ENCODE measurements at regions not wholly inside any gene's neighbourhood (a gene's known extent, or its start where the extent isn't known, plus 50 kb on each side); places are given as distances from the start of the nearest gene placed in this dataset.

DNA sequence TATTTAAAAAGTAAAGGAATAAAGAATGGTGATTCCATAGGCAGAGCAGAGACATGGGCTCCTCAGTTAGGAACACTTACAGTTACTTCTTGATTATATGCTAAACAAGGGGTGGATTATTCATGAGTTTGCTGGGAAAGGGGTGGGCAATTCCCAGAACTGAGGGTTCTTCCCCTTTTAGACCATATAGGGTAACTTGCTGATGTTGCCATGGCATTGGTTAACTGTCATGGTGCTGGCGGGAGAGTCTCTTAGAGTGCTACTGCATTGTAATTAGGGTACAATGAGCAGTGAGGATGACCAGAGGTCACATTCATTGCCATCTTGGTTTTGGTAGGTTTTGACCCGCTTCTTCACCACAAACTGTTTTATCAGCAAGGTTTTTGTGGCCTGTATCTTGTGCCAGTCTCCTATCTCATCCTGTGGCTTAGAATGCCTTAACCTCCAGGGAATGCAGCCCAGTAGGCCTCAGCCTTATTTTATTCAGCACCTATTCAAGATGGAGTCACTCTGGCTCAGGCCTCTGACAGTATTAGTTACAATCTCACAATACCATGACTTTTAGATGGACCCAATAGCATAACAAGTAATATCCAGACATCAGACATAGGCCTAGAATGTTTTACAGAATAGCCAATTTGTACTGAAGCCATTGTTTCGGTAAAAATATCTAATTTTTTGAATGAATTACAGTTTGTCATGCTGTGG, 106.8 kb downstream of the ZBTB18 start:
- DNase-seq: no peak

DNA sequence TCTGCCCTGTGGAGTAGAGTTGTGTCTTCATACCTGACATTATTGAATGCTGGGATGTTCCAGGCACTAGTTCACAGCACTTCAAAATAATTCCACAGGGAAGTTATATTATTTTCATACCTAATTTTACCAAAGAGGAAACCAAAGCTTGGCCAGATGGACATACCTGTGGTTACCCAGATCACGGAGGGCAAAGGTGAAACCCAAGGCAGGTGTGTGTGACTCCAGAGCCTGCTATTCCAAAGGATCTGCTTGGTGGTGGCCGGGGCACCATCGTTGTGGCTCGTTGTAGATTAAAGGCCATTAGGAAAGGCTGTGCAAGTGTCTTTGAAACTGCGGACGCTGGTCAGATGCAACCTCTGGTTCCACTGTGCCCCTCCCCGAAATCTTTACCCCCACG, 108.6 kb downstream of the ZBTB18 start:
- no peak for DNase-seq

DNA sequence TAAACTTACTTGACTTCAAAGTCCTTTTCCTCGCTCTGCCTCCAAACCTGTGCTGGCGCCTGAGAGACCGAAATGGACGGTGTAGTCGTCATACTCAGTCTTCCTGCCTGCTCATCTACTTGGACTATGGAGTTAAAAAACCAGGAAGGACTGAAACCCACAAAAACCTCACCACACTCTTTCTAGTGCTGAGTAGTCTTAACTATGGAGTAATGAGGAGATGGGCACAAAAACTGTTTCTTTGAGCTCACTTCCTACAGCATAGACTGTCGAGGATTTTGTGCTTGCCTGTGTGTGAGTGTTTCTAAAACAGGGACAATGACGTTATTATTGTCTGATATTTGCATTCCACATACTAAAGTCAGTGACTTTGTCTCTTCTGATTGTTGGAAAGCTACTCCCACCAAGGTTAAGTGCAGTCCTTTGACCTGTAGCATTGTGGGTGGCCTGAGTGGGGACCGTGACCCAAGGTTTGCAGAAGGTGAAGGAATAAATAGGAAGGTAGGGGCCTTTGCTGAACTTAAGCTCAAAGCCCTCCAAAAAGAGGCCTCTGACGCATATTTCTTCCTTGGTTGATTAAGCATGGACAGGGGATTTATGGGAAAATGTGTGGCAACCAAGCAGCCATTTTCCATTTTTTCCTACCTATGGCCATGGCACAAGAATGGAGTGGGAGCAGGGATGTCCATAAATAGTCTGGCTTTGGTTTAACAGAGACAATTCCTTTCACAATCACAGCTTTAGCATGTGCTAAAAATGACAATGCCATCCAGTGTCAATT, 109.6 kb downstream of the ZBTB18 start:
- DNase-seq: no peak

DNA sequence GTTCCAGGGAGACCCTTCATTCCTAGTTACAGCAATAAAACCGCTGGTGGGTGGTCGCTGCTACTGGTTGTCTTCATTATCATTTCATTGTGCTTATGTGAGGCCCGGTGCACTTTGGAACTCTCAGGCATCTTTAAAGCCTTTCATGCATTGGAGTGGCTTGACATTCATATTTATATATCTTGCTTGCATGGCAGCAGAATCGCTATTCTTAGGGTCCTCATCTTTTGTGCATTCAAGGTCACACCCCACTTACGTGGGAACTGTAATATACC, 110.1 kb downstream of the ZBTB18 start:
- no peak for DNase-seq

DNA sequence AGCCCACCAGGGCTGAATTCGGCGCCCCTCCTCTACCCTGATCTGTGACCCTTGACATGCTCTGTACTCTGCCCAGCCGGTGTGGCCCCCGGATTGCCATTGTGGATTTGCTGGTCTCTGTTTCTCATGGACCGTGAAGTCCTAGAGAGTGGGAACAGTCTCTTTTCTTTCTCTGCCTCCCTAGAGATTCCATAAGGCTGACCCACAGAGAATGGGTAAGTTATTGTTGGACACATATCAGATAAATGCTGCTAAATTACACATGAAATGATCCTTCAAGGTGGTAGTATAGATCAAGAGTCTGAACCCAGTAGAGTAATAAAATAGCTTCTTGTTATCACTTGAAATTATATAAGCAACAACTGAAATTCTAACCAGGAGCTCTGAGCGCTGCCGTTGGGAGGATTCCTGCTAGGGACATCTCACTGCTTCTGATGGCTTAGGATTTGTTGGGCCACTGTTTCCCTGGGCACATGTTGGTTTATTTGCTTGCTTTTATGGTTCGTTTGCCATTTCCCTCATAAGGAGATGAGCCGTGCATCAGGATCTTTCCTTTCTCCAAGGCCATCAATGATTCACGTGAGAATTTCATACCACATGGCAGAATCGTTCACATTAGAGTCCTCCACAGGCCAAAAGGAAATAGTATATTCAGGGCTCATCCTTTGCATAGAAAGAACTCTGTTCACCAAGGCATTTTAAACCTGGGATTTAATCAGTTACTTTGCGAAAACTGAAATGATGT, 111.9 kb downstream of the ZBTB18 start:
- no peak for DNase-seq

DNA sequence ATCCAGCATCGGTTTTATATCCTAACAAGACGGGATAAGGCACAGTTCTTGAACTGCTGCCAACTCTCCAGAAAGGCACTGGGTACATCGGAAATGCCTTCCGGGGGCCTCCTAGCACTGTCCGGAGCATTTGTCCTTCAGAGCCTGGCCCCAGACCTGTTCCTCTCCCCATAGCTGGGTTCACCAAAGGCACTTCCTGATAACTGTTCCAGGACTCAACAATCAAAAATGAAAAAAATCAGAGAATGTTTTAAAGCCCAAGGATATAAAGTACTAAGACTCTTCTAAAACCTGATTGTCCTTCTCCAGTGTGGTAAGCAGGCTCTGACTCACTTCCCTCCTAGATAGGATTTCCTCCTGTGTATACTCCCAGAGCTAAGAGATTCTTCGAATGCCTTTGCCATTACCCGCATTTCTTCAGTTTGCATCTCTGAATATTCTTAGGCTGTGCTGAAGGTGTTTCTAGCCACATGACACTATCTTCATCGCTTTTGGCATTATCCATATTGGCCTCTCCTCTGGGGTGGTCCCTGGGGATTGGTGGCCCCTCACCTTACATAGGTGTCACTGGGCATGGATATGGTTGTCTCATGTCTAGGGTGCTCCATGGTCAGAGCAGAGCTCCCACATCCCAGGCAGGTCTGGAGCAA, 112.9 kb downstream of the ZBTB18 start:
- DNase-seq: no peak

DNA sequence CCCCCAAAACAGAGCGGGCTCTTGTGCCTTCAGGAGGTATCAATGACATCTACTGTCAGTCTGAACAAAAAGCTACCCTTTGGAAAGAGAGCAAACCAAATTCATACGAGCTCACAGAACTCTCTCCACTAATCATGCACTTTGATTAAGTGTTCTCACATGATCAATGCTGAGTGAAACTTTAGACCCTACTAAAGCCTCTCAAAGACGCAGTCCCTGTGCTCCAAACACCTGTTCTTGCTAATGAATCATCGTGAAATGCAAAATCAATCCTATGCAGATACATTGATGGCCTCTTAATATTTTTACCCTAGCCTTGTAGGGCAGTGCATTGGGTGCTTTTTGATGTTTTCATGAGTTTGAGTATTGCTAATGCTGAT, 113.4 kb downstream of the ZBTB18 start:
- no peak for DNase-seq

DNA sequence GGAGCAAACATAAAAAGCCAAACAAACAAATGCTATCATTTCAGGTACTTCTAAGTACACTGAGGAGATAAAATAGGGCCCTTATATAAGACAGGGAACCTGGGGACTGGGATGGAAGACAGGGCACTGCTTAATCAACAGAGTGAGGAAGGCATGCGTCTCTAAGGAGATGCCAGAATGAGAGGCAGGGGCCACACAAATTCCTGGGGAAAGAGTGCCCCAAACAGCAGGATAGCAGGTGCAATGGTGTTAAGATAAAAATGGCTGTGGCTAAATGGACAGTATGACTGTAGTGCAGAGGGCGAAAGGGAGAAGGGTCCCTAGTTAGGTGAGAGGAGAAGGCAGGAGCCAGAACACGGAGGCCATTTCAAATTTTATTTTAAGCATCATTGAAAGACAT, 113.9 kb downstream of the ZBTB18 start:
- DNase-seq: no peak

DNA sequence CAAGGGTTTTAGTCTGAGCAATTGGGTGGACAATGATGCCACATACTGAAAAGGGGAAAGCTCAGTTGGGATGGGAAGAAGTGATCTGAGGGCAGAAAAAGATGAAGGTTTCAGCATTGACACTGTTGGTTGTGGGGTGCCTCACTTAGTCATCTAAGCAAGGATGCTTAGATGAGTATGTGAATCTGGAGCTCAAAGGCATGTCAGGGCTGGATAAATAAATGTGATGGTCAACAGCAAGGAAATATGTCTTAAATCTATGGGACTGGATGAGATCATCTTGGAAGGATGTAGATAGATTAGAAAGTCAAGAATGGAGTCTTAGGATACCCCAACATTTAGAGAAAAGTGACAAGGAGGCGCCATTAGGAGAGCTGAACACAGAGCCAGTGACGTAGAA, 114.6 kb downstream of the ZBTB18 start:
- DNase-seq: no peak

DNA sequence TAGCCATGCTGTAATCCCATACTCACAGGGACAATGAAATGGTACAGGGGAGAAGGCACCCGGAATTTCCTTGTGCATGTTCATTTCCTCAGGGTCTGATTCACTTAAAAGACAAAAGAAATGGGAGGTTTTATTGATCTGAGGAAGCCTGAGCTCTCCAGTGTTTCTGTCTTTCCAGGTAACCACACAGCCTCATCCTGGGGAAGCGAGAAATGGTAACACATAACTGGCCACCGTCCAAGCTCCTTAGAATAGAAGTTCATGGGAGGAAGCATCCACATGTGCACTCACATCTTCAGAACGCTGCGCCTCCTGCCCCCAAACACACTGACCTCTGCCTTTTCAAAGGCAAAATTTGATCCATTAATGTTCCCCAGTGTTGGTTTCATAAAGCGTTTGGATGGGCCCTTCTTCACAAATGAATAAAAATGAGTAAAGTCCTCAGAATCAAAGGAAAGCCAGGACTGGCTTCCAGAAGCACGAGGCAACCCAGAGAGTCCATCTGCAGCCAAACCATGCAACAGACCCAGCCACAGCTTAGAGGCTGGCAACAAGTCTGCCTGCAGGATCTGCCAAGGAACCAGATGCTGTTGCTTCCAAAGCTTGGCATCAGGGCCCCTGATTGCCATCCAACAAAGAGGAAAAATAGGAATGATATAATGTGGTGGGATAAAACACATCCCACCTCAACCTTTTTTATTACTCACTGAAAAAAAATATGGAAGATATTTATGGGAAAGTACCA, 120.3 kb downstream of the ZBTB18 start:
- DNase-seq: no peak

DNA sequence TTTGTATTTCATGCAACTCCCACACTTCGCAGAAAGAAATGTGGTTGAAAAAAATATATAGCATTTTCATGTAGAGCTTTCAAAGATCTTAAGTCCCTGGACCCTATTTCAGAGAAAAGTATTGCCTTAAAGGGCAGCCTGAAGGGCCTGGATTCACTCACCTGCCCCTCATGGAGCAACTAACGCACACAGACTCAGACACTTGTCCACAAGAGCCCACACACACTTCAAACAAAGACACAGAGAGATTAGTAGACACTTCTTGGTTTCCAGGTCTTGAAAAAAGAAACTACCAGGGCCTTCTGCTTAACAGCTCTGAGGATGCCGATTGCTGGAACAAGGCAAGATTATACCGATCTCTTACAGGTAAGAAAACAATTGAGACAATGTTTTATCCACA, 122.2 kb downstream of the ZBTB18 start:
- DNase-seq: no peak

DNA sequence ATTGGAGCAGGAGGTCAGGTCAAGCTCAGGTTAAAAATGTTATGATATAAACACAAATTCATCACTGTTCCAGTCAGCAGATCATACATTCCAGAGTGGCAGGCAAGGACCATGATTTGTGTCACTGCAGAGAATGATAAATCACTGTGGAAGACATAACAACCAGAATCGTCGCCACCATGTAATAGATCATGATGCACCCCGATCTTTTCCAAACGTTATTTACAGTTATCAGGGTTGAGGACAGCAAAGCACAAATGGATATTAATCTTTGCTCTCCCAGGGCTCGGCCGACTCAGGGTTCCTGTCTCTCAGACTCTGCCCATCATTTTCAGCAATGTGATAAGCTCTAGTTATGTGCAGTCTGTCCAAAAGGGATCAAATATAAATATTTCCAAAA, 122.7 kb downstream of the ZBTB18 start:
- no peak for DNase-seq

DNA sequence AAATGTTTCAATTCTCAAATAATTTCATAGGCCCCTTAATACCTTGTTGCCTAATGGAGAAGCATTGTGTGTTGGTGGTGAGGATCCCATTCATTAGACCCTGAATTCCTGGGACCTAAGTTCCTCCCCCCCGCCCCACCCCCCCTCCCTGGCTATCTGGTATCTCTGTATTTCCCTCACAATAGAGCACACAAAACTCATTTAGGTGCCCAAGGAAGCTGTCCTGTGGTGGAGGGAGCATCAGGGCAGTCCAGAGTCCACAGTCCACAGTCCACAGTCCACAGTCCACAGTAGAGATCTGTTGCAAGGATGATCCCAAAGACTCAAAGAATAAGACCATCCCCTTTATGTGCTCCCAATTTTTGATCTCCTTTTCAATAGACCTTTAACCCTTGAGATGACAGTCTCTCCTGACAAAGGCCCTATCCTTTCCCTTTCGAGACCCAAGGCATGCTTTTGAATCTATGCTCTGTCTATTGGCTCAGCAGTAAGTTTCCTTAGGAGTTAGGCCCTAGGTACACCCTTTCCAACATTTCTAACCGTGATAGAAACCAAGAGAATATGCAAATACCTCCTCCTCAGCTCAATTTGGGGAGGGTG, 123.9 kb downstream of the ZBTB18 start:
- no peak for DNase-seq

DNA sequence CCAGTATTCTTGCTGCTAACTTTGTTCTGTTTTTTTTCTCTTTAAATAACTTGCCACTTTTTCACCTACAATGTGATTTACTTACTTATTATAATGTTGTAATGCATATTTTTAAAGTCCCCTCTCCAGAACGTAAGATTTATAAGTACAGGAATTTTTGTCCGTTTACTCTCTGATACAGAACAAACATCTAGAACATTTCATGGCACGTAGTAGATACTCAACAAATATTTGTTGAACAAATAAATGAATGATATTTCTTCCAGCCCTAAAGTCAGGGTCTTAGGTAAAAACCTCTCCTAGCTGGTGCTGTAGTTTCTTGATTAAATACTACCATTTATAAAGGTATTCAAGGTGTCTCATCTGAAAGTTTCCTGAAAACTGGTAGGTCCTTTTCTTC, 125.1 kb downstream of the ZBTB18 start:
- DNase-seq: no peak

DNA sequence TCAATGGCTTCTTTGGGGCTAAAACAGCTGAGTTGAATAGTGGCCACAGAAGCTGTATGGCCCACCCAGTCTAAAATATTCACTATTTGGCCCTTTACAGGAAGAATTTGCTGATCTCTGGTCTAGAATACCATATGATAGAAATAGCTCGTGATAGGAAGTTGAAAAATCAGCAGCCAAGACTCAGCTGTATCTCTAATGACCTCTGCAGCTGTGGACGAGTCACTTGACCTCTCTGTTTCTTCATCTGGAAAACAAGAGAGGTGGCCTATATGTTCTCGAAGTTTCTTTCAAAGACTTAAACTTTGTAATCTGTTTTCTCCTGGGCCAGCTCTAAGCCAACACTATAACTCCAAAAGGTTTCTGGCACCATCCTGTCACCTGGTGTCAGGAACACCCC, 129.2 kb downstream of the ZBTB18 start:
- DNase-seq: no peak

DNA sequence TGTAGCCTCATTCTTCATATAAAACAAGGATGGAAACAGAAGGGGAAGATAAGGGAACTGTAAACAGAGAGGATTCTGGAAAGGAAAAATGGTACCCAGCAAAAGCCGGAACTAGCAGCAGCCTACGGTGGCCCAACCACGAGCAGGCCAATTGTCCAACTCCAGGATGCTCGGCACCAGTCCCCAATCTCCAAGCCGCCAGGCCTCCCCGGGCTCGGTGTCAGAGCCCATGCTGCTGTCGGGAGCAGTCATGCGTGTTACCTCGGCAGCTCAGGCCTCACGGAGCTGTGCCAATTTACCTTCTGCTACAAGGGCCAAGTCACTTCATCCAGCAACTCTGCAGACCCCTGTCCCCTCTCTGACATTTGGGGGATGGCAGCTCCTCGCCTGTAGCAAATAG, 130.8 kb downstream of the ZBTB18 start:
- no peak for DNase-seq

DNA sequence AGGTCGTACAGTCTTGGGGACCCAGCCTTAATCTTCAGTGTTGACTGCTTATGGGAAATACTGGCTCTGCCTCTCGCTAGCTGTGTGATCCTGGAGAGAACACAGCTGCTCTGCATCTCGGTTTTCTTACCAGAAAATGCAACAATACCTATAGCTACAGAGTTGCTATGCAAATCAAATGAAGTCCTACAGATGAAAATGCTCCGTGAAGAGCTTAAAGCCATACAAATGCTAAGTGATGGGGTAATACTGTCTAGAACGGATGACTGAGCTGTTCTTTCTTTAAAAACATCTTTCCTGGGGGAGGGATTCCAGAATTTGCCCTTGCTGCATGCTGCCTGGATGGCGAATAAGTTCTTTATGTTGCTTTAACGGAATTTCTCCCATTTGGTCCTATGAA, 132.0 kb downstream of the ZBTB18 start:
- no peak for DNase-seq

DNA sequence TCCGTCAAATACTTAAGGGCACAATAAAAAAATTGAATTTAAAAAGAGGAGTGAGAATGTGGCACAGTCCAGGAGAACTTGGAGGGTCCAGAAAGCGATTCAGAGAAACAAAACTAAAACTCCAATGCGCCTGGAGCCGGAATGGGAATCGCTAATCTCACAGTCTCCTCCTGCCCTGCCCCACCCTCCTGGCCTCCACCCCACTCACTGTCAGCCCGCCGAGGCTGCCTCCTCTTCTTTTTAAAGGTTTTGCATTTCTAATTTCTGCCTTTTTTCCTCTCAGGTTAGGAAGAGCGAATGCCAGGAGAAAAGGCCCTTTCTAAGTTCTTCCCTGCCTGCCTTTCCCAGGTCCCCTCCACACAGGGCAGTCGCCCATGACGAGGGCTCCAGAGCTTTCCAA, 135.3 kb downstream of the ZBTB18 start:
- no peak for DNase-seq

DNA sequence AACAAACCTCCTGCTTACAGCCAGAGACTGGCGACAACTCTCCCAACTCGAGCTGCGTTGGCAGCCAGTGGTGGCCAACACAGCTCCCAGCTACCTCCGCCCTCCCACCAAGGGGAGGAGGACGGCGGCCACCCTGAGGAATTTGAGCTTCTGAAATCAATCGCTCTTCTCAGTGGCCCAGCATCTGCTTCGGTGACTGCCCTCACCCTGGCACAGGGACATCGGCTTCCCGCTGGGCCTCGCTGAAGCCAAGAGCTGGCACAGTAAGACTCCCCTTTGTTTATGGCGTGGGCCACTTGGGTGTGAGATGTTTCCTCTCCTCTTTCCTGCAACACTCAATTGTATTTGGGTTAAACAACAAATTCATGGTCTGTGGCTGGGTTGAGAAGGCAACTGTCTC, 136.2 kb downstream of the ZBTB18 start:
- no peak for DNase-seq

DNA sequence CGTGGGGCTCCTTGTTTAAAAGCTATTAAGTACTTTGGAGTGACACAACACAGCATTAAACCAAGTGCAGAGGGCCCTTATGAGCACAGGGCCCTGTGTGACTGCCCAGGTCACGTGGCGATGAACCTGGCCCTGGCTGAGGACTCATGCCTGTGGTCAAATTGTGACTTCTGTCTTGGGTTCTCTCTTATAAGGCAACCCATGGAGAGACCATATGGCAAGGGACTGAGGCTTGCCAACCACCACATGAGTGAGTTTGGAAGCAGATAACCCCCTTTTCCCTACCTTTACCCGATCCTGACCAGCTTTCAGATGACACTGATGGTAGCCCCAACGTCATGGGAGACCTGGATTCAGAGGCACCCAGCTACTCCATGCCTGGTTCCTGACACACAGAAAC, 140.5 kb downstream of the ZBTB18 start:
- DNase-seq: no peak

DNA sequence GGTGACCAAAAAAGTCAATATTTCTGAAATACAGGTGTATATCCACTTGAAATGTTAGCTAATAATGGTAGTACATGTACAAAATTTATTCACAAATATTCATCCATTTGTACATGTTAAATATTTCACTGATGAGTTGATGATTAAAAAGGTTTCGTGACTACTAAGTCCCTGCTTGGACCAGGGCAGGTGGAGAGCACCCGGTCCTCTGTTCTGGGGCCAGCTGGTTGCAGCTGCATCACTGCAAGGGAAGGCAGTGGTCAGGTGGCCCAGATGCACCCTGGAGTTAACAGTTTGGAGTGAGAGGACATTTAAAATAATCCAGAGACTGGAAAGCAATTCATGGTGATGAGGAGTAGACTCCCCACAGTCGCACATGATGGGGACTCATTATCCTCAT, 141.2 kb downstream of the ZBTB18 start:
- DNase-seq: no peak

DNA sequence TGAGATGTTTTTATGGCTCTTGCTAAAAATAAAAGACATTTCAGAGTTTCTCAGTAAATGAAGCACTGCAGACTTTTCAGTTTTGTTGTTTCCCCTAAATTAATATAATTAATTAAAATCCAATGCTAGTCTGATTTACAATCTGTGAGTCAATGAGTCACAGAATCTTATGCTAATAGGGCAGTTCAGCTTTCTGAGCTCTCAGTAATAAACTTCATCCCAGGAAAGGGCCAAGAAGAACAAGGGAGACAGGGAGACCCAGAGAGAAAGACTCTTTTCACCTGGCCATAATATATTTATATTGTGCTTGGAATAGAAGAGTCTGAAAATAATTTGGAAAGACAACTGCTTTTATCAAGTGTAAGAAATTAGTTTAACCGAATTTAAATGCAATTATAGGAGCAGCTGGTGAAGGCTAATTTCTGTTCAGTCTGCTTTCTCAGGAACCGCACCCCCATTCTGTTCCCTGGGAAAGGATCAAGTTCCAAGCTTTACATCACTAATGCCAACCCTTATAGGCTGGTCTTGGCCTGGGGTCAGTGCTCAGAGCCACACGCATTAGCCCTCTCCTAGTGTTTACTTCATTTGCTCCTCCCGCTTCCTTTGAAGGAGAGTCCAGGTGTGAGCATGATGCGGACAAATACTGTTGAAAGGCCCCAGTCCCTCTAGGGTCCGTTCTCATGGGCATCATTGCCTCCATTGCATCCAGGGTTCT, 145.6 kb downstream of the ZBTB18 start:
- DNase-seq: no peak
